ENCODE measurements at regions not wholly inside any gene's neighbourhood (a gene's known extent, or its start where the extent isn't known, plus 50 kb on each side); places are given as distances from the start of the nearest gene placed in this dataset.

- ATAC-seq (no peak), DNase-seq (no peak)
- intact Hi-C loops (cut with micrococcal nuclease) = no loop called here
Measured at GRCh38 chr13:22178878-22179277, 508.0 kb downstream of the FGF9 start.

- DNase-seq = no peak
- intact Hi-C loops (cut with micrococcal nuclease) = no loop called here
- ATAC-seq = no peak
Measured at GRCh38 chr13:22187329-22187728, 516.5 kb downstream of the FGF9 start.

GRCh38 chr13:22189176-22190048 is 518.5 kb downstream of the FGF9 start:
- no peak for ATAC-seq
- DNase-seq = no peak
- intact Hi-C loops (cut with micrococcal nuclease) = no loop called here

- intact Hi-C loops (cut with micrococcal nuclease) = no loop called here
- DNase-seq (no peak), ATAC-seq (no peak)
Measured at GRCh38 chr13:22193070-22193469, 522.2 kb downstream of the FGF9 start.

GRCh38 chr13:22194106-22194805 is 523.4 kb downstream of the FGF9 start:
- ATAC-seq = peak; percentile 66
- intact Hi-C loops (cut with micrococcal nuclease) = no loop called here
- no peak for DNase-seq

- intact Hi-C loops (cut with micrococcal nuclease) = no loop called here
- DNase-seq (no peak), ATAC-seq (no peak)
Measured at GRCh38 chr13:22195726-22196125, 524.9 kb downstream of the FGF9 start.

GRCh38 chr13:22196777-22197176 is 525.9 kb downstream of the FGF9 start:
- ATAC-seq = no peak
- intact Hi-C loops (cut with micrococcal nuclease) = no loop called here

GRCh38 chr13:22198001-22198400 is 527.1 kb downstream of the FGF9 start:
- intact Hi-C loops (cut with micrococcal nuclease) = no loop called here
- DNase-seq = no peak
- peak; percentile 84 for ATAC-seq

More at GRCh38 chr13:22196777-22197176, 525.9 kb downstream of the FGF9 start:
- no peak for DNase-seq

- DNase-seq (no peak), ATAC-seq (peak; percentile 81)
- intact Hi-C loops (cut with micrococcal nuclease) = no loop called here
Measured at GRCh38 chr13:22198641-22199217, 527.9 kb downstream of the FGF9 start.

- ATAC-seq (no peak), DNase-seq (no peak)
- intact Hi-C loops (cut with micrococcal nuclease) = no loop called here
Measured at GRCh38 chr13:22200440-22200839, 529.6 kb downstream of the FGF9 start.

GRCh38 chr13:22201375-22201925 is 530.6 kb downstream of the FGF9 start:
- no peak for DNase-seq
- intact Hi-C loops (cut with micrococcal nuclease) = no loop called here
- ATAC-seq = no peak

- intact Hi-C loops (cut with micrococcal nuclease) = no loop called here
- ATAC-seq = peak; percentile 25
- DNase-seq = no peak
Measured at GRCh38 chr13:22210134-22210930, 539.5 kb downstream of the FGF9 start.

- ATAC-seq (no peak), DNase-seq (no peak)
- intact Hi-C loops (cut with micrococcal nuclease) = no loop called here
Measured at GRCh38 chr13:22211876-22212275, 541.0 kb downstream of the FGF9 start.

GRCh38 chr13:22212576-22212975 is 541.7 kb downstream of the FGF9 start:
- intact Hi-C loops (cut with micrococcal nuclease) = no loop called here
- DNase-seq (no peak), ATAC-seq (no peak)

GRCh38 chr13:22214184-22214583 is 543.3 kb downstream of the FGF9 start:
- ATAC-seq (no peak), DNase-seq (no peak)
- intact Hi-C loops (cut with micrococcal nuclease) = no loop called here

GRCh38 chr13:22218797-22219196 is 547.9 kb downstream of the FGF9 start:
- intact Hi-C loops (cut with micrococcal nuclease) = no loop called here
- ATAC-seq = peak; percentile 51
- no peak for DNase-seq

GRCh38 chr13:22219709-22220108 is 548.8 kb downstream of the FGF9 start:
- intact Hi-C loops (cut with micrococcal nuclease) = no loop called here
- ATAC-seq (no peak), DNase-seq (no peak)

GRCh38 chr13:22220151-22221135 is 549.6 kb downstream of the FGF9 start:
- intact Hi-C loops (cut with micrococcal nuclease) = no loop called here
- ATAC-seq (no peak), DNase-seq (no peak)

Measured in left ventricle myocardium superior (tissue), 1 donor.